Tibial nerve (tissue), 4 donors: ENCODE measurements at regions not wholly inside any gene's neighbourhood (a gene's known extent, or its start where the extent isn't known, plus 50 kb on each side); places are given as distances from the start of the nearest gene placed in this dataset.

Experiments
- DNase-seq, 2 donors: peaks; one replicate each; pipeline ENCODE4 v3.0.0-alpha.2; 2019; ENCODE audit warnings: low spot score in 2 of 2
- H3K27ac ChIP-seq, 4 donors: fragments of 200-600 bp; sonication (generic) in 3 of 4; one replicate each; pipeline ENCODE4 v1.5.1; 2017 to 2019; ENCODE audit warnings: mild to moderate bottlenecking in 1 of 4
- H3K27me3 ChIP-seq, 2 donors: fragments of 200-600 bp; sonication (generic) in 1 of 2; one replicate each; pipeline versions ENCODE4 v1.5.1 to v1.6.0; 2017 to 2019
- H3K36me3 ChIP-seq, 3 donors: fragments of 200-600 bp; sonication (generic); one replicate each; pipeline ENCODE4 v1.5.1; 2018 to 2019
- H3K4me1 ChIP-seq, 4 donors: fragments of 200-600 bp; sonication (generic) in 3 of 4; one replicate each; pipeline ENCODE4 v1.5.1; 2017 to 2019
- H3K4me3 ChIP-seq, 4 donors: fragments of 200-600 bp; sonication (generic) in 3 of 4; one replicate each; pipeline ENCODE4 v1.5.1; 2017 to 2019; ENCODE audit warnings: mild to moderate bottlenecking in 1 of 4, moderate library complexity in 1 of 4
- H3K9me3 ChIP-seq, 4 donors: fragments of 200-600 bp; sonication (generic) in 3 of 4; one replicate each; pipeline ENCODE4 v1.5.1; 2017 to 2019
- EP300 ChIP-seq, 2 donors: sonication (generic); formaldehyde crosslinking; IDR thresholded peaks; one replicate each; pipeline ENCODE4 v1.6.1; 2017; ENCODE audit warnings: antibody characterized with exemption in 2 of 2, mild to moderate bottlenecking in 1 of 2
- POLR2A ChIP-seq, 2 donors: fragments of 450-650 bp; IDR thresholded peaks; one replicate each; pipeline ENCODE4 v1.6.1; 2017; ENCODE audit warnings: antibody characterized with exemption in 2 of 2, mild to moderate bottlenecking in 2 of 2, moderate library complexity in 2 of 2
- WGBS, 2 donors: methylation state at CpG; one replicate each; pipeline ENCODE4 v1.1.5; 2018; 5-methylcytosine and 5-hydroxymethylcytosine counted together
- TF ChIP-seq, protein P1 (sequence below), 5 experiments: fragments of 200-600 bp in 3 of 5; fragments of 450-650 bp in 2 of 5; sonication (generic) in 3 of 5; IDR thresholded peaks; one replicate each; pipeline ENCODE4 v1.5.1; 2016 to 2019; ENCODE audit warnings: antibody characterized with exemption in 5 of 5, mild to moderate bottlenecking in 3 of 5, moderate library complexity in 2 of 5

DNA sequence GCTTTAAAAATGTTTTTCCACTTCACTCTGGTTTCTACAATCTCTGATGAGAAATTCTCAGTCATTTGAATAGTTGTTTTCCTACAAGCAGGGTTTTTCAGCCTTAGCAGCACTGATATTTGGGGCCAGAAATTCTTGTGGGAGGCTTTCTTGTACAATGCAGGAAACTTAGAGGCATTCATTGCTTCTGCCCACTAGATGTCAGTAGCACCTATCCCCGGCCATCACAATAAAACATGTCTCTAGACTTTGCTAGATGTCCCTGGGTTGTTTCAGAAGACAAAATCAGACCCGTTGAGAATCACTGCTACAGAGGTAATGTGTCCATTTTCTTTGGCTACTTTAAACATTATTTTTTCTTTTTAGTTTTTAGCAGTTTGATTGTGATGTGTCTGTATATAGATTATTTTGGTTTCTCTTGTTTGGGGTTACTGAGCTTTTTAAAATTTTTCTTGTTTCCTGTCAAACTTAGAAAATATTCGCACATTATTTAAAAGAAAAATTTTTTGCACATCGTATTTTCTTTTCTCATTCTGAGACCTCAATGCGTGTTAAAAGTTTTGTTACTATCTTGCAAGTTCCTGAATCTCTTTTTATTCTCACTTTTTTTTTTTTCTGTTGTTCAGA is 60.8 kb upstream of the CCDC179 start:
- 52 to 58% methylated on average over 5 of the region's 5 CpGs for WGBS, 2 donors
- no peak overlapping the region for H3K27ac ChIP-seq
- TF ChIP-seq, protein P1, sequence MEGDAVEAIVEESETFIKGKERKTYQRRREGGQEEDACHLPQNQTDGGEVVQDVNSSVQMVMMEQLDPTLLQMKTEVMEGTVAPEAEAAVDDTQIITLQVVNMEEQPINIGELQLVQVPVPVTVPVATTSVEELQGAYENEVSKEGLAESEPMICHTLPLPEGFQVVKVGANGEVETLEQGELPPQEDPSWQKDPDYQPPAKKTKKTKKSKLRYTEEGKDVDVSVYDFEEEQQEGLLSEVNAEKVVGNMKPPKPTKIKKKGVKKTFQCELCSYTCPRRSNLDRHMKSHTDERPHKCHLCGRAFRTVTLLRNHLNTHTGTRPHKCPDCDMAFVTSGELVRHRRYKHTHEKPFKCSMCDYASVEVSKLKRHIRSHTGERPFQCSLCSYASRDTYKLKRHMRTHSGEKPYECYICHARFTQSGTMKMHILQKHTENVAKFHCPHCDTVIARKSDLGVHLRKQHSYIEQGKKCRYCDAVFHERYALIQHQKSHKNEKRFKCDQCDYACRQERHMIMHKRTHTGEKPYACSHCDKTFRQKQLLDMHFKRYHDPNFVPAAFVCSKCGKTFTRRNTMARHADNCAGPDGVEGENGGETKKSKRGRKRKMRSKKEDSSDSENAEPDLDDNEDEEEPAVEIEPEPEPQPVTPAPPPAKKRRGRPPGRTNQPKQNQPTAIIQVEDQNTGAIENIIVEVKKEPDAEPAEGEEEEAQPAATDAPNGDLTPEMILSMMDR (IDR thresholded peaks at IDR 0.05) = peak in 3 of 5 experiments; percentile 30 to 53 (median 30)
- no peak for TF ChIP-seq POLR2A (IDR thresholded peaks at IDR 0.05)
- no peaks in the 10 kb centered on the region for H3K9me3 ChIP-seq
- no peaks in the 10 kb centered on the region for H3K27me3 ChIP-seq
- no peak for DNase-seq
- no peaks in the 10 kb centered on the region for H3K36me3 ChIP-seq
- H3K4me1 ChIP-seq = no peaks in the 10 kb centered on the region
- no peak overlapping the region for H3K4me3 ChIP-seq

DNA sequence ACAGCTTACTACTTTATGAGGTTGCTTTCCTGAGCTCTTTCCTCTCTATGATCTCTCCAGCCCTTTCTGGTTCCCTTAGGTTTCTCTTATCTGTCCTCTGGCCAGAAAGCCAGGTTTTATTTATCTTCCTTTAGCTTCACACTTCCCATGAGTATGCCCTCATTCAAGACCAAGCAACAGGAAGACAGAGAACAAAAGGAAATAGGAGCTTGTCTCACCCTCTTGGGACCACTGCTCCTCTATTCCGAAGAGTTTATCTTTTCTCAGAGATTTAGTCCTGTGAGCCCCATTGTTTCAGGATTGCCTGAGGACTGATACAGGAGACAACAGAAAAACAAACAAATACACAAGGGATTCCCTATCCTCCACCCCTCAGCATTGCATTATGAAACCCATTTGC is 62.4 kb upstream of the CCDC179 start:
- no peaks in the 10 kb centered on the region for H3K4me1 ChIP-seq
- 38 to 41% methylated on average over 1 of the region's 1 CpG for WGBS, 2 donors
- no peaks in the 10 kb centered on the region for H3K9me3 ChIP-seq
- H3K36me3 ChIP-seq = no peaks in the 10 kb centered on the region
- TF ChIP-seq, protein P1 (IDR thresholded peaks at IDR 0.05) = no peak
- TF ChIP-seq EP300 (IDR thresholded peaks at IDR 0.05) (no peak), POLR2A (IDR thresholded peaks at IDR 0.05) (no peak)
- DNase-seq = no peak
- H3K27ac ChIP-seq = no peak overlapping the region
- H3K27me3 ChIP-seq = no peaks in the 10 kb centered on the region
- no peak overlapping the region for H3K4me3 ChIP-seq

DNA sequence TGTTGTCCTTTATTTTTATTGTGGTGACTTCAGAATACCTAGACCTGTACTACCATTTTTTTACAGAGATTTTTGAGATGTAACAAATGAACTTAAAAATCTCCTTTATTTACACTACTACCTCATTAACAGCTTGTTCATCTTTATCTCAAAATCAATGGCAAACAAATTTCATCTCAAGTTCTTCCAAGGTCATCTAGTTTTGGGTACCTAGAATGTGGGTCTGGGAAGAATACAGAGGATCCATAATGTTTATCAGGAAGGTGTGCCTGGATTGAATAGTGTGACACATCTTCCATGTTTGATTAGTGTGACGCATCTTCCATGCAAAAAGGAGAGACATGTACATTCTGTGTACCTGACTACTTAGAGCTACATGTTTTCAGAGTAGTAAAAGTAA is 63.3 kb upstream of the CCDC179 start:
- Histone ChIP-seq H3K4me1 (no peaks in the 10 kb centered on the region), H3K4me3 (no peak overlapping the region), H3K36me3 (no peaks in the 10 kb centered on the region), H3K27me3 (no peaks in the 10 kb centered on the region), H3K27ac (no peak overlapping the region), H3K9me3 (no peaks in the 10 kb centered on the region)
- no peak for DNase-seq
- TF ChIP-seq EP300 (IDR thresholded peaks at IDR 0.05) (no peak), POLR2A (IDR thresholded peaks at IDR 0.05) (no peak)
- TF ChIP-seq, protein P1 (IDR thresholded peaks at IDR 0.05) = no peak
- 92 to 100% methylated on average over 1 of the region's 1 CpG for WGBS, 2 donors

DNA sequence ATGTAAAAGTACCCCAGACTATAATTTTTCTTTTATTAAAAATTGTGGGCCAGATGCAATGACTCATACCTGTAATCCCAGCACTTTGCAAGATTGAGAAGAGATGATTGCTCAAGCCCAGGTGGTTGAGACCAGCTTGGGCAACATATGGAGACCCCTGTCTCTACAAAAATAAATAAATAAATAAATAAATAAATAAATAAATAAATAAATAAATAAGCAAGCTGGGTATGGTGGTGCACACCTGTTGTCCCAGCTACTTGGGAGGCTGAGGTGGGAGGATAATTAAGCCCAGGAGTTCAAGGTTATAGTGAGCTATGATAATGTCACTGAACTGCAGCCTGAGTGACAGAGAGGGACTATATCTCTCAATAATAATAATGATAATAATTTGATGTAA is 66.1 kb upstream of the CCDC179 start:
- Histone ChIP-seq H3K36me3 (no peaks in the 10 kb centered on the region), H3K9me3 (no peaks in the 10 kb centered on the region), H3K27ac (no peak overlapping the region), H3K4me3 (no peak overlapping the region), H3K4me1 (no peaks in the 10 kb centered on the region), H3K27me3 (no peaks in the 10 kb centered on the region)
- no peak for TF ChIP-seq POLR2A (IDR thresholded peaks at IDR 0.05)
- TF ChIP-seq, protein P1 (IDR thresholded peaks at IDR 0.05) = no peak
- no peak for TF ChIP-seq EP300 (IDR thresholded peaks at IDR 0.05)
- DNase-seq = no peak

DNA sequence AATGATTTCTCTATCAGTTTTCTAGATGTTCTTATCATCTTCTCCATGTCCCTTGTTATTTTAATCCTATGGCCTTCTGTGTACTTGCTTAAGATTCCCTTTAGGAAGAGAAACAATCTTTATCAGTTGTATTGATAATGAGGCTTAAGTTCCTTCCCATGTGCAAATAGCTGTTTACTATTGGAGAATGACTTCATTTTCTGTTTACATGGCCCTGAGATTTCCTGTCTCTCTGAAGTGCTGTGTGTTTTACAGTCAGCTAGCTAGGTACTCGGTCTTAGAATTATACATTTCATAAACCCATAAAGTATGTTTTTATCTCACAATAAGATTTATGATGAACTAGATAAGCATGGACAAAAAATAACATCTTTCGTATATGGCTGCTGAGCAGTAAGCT is 67.5 kb upstream of the CCDC179 start:
- H3K27ac ChIP-seq = no peak overlapping the region
- TF ChIP-seq EP300 (IDR thresholded peaks at IDR 0.05) = no peak
- TF ChIP-seq, protein P1 (IDR thresholded peaks at IDR 0.05) = no peak
- no peak for TF ChIP-seq POLR2A (IDR thresholded peaks at IDR 0.05)
- no peaks in the 10 kb centered on the region for H3K36me3 ChIP-seq
- WGBS, 2 donors = 50 to 54% methylated on average over 2 of the region's 2 CpGs
- no peaks in the 10 kb centered on the region for H3K27me3 ChIP-seq
- H3K4me3 ChIP-seq = no peak overlapping the region
- no peak for DNase-seq
- H3K9me3 ChIP-seq = no peaks in the 10 kb centered on the region
- H3K4me1 ChIP-seq = no peaks in the 10 kb centered on the region
